Fibroblast of peridontal ligament (primary cell): ENCODE measurements at regions not wholly inside any gene's neighbourhood (a gene's known extent, or its start where the extent isn't known, plus 50 kb on each side); places are given as distances from the start of the nearest gene placed in this dataset.
"Not testable (repeated sequence)": the region's sequence is repeated elsewhere in the genome, so short reads cannot be mapped to it uniquely, and the experiment has no call there.

Source experiments
- DNase-seq: peaks from one replicate; pipeline ENCODE4 v3.0.0-alpha.2; 2010; ENCODE audit errors: extremely low read depth

GRCh38 chr3:77707281-77707680 is 667.4 kb downstream of the ROBO2 start:
- DNase-seq, result no peak

DNA sequence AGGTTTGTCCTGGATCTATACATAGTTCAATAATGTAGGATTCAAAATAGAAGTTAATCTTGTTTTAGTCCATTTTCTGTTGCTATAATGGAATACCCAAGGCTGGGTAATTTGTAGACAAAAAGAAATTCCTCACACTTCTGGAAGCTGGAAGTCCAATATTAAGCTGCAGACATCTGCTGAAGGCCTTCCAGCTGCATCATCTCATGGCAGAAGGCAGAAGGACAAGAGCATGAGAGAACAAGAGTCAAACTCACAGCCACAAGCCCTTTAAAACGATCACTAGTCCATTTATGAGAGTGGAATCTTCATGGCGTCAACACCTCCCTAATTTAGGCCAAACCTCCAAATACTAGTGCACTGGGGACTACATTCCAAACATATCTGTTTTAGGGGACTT is 669.3 kb downstream of the ROBO2 start:
- DNase-seq, result no peak

DNA sequence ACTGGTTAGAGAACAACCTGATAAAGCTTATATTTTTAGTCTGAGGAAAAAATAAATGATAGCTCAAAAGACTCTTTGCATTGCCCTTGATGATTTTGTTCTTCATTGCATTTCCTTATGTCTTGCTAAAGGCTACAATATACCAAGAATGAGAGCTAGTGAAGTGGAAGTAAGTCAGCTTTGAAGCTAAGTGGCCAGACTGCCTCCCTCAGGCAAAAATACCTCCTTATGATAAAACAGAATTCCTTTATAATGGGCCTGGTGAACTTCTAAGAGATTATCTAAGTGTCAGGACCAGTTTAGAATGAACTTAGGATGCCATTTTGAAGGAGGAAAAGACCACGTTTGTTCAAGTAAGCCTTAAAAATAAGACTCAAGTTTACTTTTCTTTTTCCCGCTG is 678.4 kb downstream of the ROBO2 start:
- DNase-seq, result no peak

DNA sequence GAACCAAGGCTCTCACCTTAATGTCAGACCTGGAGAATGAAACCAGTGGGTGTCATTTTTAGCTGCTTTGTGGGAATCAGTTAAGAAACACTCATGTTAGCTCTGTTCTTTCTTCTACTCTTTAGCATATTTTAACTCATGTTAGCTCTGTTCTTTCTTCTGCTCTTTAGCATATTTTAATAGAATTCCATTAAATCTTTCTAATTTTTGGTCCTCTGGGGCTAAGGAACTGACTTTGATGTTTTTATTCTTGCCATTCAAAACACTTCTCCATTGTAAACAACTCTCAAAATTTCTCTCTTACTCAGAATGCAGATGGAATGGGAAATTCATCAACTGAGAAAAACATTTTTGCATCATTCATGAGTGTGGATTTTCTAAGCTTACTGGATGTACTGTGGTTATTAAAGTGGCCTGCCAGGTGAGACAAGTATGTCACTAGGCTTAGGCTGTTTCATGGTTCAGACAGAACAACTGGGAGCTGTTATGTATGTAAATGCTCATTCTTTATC is 680.6 kb downstream of the ROBO2 start:
- no peak for DNase-seq

GRCh38 chr3:77726517-77726916 is 686.6 kb downstream of the ROBO2 start:
- no peak for DNase-seq

GRCh38 chr3:77746048-77746447 is 706.1 kb downstream of the ROBO2 start:
- DNase-seq, result no peak

- no peak for DNase-seq
Observed at GRCh38 chr3:77746892-77747291, 707.0 kb downstream of the ROBO2 start.

- not testable (repeated sequence) for DNase-seq
Observed at GRCh38 chr3:77756397-77756975, 716.6 kb downstream of the ROBO2 start.

DNA sequence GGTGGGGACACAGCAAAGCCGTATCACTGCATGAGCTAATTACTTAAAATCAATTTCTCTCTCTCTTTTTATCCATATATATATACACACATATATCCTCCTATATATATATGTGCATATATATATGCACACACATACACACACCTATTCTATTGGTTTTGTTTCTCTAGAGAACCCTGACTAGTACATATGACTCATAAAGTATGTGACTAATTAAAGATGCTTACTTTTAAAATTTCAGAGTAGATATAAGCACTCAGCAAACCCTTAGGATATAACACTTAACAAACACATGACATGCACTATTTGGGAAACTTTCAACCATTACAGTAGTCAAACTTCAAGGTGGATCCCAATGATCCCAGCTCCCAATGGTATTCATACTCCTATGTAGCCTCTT is 732.6 kb downstream of the ROBO2 start:
- no peak for DNase-seq

DNA sequence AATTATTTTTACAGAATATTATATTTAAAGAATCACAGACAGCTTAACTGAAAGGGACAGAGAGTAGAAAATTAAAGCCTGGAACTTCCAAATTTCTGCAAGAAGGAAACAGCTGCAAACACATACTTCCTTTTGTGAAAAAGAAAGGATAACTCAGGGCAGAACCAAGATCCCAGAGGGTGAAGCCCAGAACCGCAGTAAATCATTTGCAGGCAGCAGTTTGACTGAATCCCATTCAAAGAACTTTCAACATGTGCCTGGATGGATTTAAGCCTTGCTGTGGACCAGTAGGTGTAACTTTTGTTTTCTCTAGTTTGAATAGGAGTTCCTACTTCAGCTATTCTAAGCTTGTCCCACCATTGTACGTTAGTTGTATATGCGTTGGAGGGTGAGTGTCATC is 733.2 kb downstream of the ROBO2 start:
- no peak for DNase-seq

DNA sequence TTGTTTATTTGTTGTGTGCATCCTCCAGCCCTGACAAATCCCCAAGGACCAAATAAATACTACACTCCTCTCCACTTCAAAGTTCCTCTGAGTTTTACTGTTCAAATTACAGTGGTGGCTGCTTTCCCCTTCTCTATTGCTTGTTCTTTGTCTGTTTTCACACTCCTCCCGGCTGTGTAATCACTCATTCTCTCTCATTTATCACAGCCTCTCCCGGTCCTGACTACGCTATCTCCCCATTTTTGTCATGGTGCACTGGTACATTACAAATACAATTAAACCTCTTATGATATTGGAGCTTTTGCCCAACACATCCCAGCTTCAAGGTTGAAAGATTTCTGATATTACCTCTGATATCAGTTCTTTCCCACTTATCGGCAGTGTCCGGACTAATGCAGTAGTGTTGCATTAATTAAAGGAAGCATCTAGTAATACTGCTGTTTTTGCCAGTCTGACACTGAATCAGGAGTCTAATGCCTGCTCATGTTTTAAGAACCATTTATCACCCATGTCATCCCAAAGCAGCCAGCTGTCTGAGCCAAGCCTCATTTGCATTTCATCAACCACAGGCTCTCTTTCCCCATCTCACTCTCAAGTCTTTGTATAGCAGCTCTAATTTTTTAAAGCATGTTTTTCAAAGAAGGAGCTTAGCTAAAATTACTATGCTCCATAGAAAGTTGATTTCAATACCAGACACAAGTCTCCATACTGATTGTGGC is 740.5 kb downstream of the ROBO2 start:
- DNase-seq, result no peak

GRCh38 chr3:77786216-77786615 is 746.3 kb downstream of the ROBO2 start:
- no peak for DNase-seq

GRCh38 chr3:77795013-77795412 is 755.1 kb downstream of the ROBO2 start:
- DNase-seq, result no peak

GRCh38 chr3:77799278-77799677 is 759.4 kb downstream of the ROBO2 start:
- DNase-seq, result no peak

- no peak for DNase-seq
Observed at GRCh38 chr3:77800893-77801292, 761.0 kb downstream of the ROBO2 start.

GRCh38 chr3:77807312-77807711 is 767.4 kb downstream of the ROBO2 start:
- no peak for DNase-seq

- DNase-seq, result no peak
Observed at GRCh38 chr3:77814845-77815244, 774.9 kb downstream of the ROBO2 start.

DNA sequence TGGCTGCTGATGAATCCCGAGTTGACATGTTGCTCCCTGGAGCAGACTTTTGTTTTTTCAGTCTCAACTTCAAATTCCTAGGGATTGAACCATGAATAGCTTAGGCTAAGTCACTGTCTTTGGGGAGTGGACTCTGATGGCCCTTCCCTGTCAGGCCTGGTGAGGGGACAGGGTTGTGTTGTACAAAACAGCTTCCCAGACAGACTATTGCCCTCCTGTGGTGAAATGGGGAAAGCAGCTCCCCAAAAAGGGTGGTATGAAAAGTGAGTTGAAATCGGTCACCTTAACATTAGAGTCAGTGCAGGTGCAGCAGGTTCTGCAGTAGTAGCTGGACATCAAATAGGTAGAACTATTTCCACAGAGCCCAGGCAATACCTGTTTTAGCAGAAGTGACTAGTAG is 775.6 kb downstream of the ROBO2 start:
- DNase-seq, result no peak

DNA sequence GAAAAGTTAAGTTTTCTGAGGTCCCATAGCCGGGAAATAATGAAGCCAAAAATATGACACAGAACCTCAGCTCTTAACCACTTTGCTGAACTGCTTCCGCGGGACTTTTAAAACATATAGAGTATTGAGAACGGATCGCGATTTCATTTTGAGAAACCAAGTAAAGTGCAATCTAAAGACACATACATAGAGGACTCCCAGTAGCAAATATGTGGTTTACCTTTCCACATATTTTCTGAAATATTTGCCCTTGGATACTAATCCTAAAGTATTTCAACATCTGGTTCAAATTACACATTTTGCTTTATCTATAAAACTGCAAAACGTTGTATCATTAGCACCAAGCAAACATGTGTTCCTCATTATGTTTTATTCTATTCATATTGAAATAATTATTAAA is 776.5 kb downstream of the ROBO2 start:
- no peak for DNase-seq

DNA sequence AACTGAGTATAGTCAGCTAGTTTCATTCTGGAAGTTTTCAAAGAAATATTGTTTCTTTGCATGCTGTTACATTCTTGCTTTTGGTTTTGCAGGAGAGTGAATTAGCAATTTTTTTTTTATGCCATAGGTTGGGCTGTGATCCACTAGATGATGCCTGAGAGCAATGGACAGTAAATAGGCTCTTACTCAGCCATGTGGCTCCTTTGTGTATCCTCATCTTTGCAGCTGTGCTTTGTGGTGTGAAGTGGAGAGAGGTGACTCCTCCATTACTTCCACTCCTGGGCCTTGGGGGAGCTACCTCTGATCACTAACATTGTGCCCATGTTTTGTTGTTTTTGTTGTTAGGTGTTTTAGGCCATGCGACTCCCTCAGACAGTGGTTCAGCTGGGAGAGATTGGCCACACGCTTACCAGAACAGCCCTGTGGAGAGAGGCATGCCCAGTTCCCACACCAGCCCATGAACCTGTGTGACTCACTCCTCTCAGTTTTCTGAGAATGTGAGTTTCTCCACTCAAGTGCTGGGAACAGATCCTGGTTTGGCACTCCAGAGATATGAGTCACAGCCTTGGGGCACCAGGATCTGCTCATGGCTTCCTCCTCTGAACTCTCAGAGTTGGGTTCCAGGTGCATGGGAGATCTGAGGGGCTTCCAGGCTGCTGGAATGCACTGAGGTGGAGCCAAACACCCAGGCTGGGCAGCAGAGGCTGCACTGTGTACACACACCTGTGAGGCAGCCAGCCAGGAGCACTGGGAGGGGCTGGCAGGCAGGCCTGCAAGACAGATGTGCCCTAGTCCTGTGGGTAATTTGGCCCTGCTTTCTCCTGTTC is 785.3 kb downstream of the ROBO2 start:
- DNase-seq, result peak; percentile 0

DNA sequence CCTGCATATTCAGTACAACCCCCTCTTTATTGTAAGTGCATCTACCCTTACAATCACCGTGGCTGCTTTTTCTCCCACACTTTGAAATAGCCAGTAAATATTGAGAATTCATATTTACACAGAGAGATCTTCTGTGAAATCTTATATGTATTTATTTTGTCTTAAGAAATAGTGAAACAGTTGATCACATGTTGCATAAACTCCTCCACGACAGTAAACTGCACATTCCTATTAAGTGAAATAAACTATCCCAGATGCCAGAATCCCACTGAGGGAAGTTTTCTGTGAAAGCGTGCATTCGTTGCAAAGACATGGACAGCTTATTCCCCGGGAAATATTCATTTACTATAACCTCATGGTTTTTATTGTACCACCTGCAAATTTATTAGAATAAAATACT is 796.0 kb downstream of the ROBO2 start:
- DNase-seq, result no peak

- no peak for DNase-seq
Observed at GRCh38 chr3:77837456-77838025, 797.6 kb downstream of the ROBO2 start.
